Spleen (tissue), 7 donors: ENCODE measurements at regions not wholly inside any gene's neighbourhood (a gene's known extent, or its start where the extent isn't known, plus 50 kb on each side); places are given as distances from the start of the nearest gene placed in this dataset.

ENCODE experiments used
- POLR2AphosphoS5 ChIP-seq, 3 donors: sonication (generic); formaldehyde crosslinking; IDR thresholded peaks; one replicate each; pipeline ENCODE4 v1.5.1; 2017; ENCODE audit warnings: antibody characterized with exemption in 3 of 3
- TF ChIP-seq, protein P1 (sequence below), 11 experiments: fragments of 200-600 bp in 7 of 11; fragments of 450-650 bp in 4 of 11; sonication (generic) in 4 of 11; IDR thresholded peaks in 8 of 11; conservative IDR thresholded peaks in 3 of 11; 1 replicate in 7 of 11; 2 replicates in 4 of 11; pipeline versions ENCODE4 v1.4.0 to v1.8.0; 2016 to 2021; ENCODE audit warnings: antibody characterized with exemption in 11 of 11, inconsistent platforms in 4 of 11, mild to moderate bottlenecking in 1 of 11
- donor health status: DM: no; HTN: no; CAD: no; lungs with moderate emphysema.
- donor health status: DM: no; HTN: no; CAD: no.
- donor health status: DM: no; HTN: no; CAD: no.

DNA sequence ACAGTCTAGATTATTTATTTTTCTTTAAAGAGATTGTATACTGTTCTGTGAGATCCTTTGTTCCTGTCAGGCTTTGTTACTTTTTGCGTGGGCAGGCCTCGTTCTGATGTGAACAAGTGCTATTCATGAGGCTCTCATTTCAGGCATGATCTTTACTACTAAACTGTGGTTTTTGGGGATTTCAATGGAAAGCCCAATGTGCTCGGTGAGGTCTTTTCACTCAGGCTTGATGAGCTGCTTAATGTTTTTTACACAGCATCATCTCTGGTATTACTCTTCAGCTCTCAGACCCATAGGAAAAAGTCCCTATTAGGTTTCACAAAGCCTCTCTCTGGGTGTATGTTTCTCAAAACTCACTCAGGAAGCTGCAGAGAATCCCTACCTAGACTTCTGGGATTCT lies 419.4 kb downstream of the GPATCH2 start:
- TF ChIP-seq, protein P1, sequence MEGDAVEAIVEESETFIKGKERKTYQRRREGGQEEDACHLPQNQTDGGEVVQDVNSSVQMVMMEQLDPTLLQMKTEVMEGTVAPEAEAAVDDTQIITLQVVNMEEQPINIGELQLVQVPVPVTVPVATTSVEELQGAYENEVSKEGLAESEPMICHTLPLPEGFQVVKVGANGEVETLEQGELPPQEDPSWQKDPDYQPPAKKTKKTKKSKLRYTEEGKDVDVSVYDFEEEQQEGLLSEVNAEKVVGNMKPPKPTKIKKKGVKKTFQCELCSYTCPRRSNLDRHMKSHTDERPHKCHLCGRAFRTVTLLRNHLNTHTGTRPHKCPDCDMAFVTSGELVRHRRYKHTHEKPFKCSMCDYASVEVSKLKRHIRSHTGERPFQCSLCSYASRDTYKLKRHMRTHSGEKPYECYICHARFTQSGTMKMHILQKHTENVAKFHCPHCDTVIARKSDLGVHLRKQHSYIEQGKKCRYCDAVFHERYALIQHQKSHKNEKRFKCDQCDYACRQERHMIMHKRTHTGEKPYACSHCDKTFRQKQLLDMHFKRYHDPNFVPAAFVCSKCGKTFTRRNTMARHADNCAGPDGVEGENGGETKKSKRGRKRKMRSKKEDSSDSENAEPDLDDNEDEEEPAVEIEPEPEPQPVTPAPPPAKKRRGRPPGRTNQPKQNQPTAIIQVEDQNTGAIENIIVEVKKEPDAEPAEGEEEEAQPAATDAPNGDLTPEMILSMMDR (IDR thresholded peaks at IDR 0.05 in 8 of 11, conservative IDR thresholded peaks at IDR 0.05 in 3 of 11), result no peak
- TF ChIP-seq POLR2AphosphoS5 (IDR thresholded peaks at IDR 0.05), result no peak
